Prostate gland (tissue), 2 donors: ENCODE measurements at regions not wholly inside any gene's neighbourhood (a gene's known extent, or its start where the extent isn't known, plus 50 kb on each side); places are given as distances from the start of the nearest gene placed in this dataset.

ENCODE experiments used
- DNase-seq: peaks from one replicate; pipeline ENCODE4 v3.0.0-alpha.2; 2019; ENCODE audit warnings: low spot score
- H3K27ac ChIP-seq, 2 donors: fragments of 200-600 bp; sonication (generic); 2 replicates each; pipeline ENCODE4 v1.5.1; 2017 to 2019
- H3K27me3 ChIP-seq: fragments of 200-600 bp; sonication (generic); replicated peaks from 2 replicates; pipeline ENCODE4 v1.5.1; 2019; ENCODE audit not compliant: insufficient read depth
- H3K36me3 ChIP-seq, 2 donors: fragments of 200-600 bp; sonication (generic); 1 replicate in 1 of 2; 2 replicates in 1 of 2; pipeline versions ENCODE4 v1.5.1 to v1.8.1; 2017 to 2019
- H3K4me1 ChIP-seq: fragments of 200-600 bp; sonication (generic); replicated peaks from 2 replicates; pipeline ENCODE4 v1.5.1; 2019
- H3K4me3 ChIP-seq, 2 donors: fragments of 200-600 bp; sonication (generic); 2 replicates each; pipeline ENCODE4 v1.5.1; 2017 to 2019
- H3K9me3 ChIP-seq: fragments of 200-600 bp; sonication (generic); 2 replicates; pipeline ENCODE4 v1.5.1; 2017
- POLR2A ChIP-seq: fragments of 450-650 bp; IDR thresholded peaks from one replicate; pipeline ENCODE4 v1.6.1; 2016; ENCODE audit warnings: antibody characterized with exemption, mild to moderate bottlenecking
- POLR2AphosphoS5 ChIP-seq: sonication (generic); formaldehyde crosslinking; IDR thresholded peaks from one replicate; pipeline ENCODE4 v1.6.1; 2017; ENCODE audit warnings: antibody characterized with exemption
- WGBS: methylation state at CpG from one replicate; pipeline ENCODE4 v1.1.5; 2018; 5-methylcytosine and 5-hydroxymethylcytosine counted together
- intact Hi-C: fragments of 100-400 bp; cut with DNase I; formaldehyde crosslinking; loops from one replicate; pipeline ENCODE4 v1.14.2; 2022
- TF ChIP-seq, protein P1 (sequence below), 4 experiments: fragments of 200-600 bp in 2 of 4; fragments of 450-650 bp in 2 of 4; sonication (generic) in 2 of 4; IDR thresholded peaks; 1 replicate in 3 of 4; 2 replicates in 1 of 4; pipeline ENCODE4 v1.5.1; 2016 to 2019; ENCODE audit warnings: antibody characterized with exemption in 4 of 4, mild to moderate bottlenecking in 2 of 4, moderate library complexity in 2 of 4

DNA sequence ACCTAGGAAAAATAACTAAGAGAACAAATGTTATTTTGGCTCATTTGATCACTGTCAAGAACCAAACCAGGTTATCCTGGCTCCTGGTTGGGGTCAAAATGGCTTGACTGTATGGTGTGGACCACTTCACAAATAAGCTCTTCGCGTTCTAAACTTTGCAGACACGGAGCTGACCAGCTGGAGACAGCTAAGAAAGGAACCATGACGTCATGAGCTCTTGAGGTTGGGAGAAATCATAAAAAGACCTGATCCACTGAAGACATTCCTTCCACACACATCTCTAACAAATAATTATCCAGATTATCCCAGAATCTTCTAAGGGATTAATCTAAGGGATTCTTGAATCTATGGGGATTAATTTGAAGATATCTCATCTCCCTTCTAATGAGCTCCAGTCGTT lies 321.5 kb upstream of the IGF1R start:
- TF ChIP-seq, protein P1, sequence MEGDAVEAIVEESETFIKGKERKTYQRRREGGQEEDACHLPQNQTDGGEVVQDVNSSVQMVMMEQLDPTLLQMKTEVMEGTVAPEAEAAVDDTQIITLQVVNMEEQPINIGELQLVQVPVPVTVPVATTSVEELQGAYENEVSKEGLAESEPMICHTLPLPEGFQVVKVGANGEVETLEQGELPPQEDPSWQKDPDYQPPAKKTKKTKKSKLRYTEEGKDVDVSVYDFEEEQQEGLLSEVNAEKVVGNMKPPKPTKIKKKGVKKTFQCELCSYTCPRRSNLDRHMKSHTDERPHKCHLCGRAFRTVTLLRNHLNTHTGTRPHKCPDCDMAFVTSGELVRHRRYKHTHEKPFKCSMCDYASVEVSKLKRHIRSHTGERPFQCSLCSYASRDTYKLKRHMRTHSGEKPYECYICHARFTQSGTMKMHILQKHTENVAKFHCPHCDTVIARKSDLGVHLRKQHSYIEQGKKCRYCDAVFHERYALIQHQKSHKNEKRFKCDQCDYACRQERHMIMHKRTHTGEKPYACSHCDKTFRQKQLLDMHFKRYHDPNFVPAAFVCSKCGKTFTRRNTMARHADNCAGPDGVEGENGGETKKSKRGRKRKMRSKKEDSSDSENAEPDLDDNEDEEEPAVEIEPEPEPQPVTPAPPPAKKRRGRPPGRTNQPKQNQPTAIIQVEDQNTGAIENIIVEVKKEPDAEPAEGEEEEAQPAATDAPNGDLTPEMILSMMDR (IDR thresholded peaks at IDR 0.05), result no peak
- TF ChIP-seq POLR2A (no peak), POLR2AphosphoS5 (no peak)
- 64% methylated on average over 5 of the region's 5 CpGs for WGBS
- Histone ChIP-seq H3K27ac (no peak overlapping the region), H3K9me3 (no peaks in the 10 kb centered on the region), H3K36me3 (no peaks in the 10 kb centered on the region), H3K27me3 (no peaks in the 10 kb centered on the region), H3K4me3 (no peak overlapping the region), H3K4me1 (no peaks in the 10 kb centered on the region)
- DNase-seq, result no peak
- intact Hi-C loops, result no loop called here

DNA sequence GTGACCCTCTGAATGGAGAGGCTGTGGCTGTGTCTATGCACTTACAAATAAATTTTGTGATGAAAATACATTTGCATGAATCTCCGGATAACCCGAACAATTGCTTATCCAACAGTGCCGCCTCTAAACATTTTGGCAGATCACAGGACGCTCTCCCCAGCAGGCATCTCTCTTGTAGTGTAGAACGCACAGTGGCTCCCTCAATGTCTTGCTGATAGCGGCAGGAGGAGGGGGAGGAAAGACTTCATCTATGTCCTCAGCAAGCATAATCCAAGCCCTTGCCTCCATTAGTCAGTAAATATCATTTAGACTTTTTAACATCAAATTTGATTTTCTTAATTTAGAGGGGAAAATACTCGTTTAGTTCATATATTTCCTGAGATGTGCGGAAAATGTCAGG lies 318.1 kb upstream of the IGF1R start:
- TF ChIP-seq POLR2AphosphoS5 (no peak), POLR2A (no peak)
- TF ChIP-seq, protein P1 (IDR thresholded peaks at IDR 0.05), result no peak
- Histone ChIP-seq H3K9me3 (no peaks in the 10 kb centered on the region), H3K27ac (no peak overlapping the region), H3K4me1 (no peaks in the 10 kb centered on the region), H3K27me3 (no peaks in the 10 kb centered on the region), H3K4me3 (no peak overlapping the region), H3K36me3 (no peaks in the 10 kb centered on the region)
- intact Hi-C loops, result no loop called here
- no peak for DNase-seq
- WGBS, result 80% methylated on average over 8 of the region's 8 CpGs

DNA sequence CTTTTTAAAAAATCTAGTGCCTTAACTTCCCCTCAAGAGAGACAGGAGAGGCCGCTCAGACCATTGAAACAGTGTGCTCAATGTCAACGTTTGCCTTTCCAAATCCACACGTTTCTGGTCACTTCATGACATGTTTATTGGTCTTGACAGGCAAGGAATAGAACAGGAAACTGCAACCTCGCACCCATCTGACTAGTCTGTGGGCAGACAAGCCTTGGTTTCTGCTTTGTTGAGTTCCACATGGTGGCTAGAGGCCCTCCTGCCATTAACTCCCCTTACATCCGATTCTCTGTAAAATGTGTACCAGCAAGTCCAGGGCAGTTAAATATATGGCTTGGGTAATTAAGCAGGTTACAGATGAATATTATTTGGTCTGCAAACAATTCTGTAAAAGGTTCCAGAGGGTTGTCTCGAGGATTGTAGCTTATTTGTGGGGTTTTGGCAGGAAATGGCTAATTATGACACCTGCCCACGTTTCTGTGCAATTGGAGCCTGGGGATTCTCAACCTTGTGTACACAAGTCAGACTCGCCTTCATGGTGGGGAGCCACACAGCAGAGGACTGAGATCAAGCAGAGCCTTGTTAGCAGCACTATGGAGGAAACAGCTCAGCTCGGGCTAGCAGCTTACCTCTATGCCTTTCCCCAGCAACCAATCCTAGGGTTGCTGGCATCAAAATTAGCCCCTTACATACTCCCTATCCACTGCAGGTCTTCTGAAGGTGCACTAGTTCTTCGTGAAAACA lies 317.5 kb upstream of the IGF1R start:
- intact Hi-C loops, result no loop called here
- Histone ChIP-seq H3K36me3 (no peaks in the 10 kb centered on the region), H3K27me3 (no peaks in the 10 kb centered on the region), H3K9me3 (no peaks in the 10 kb centered on the region), H3K27ac (no peak overlapping the region), H3K4me3 (no peak overlapping the region), H3K4me1 (no peaks in the 10 kb centered on the region)
- 42% methylated on average over 10 of the region's 10 CpGs for WGBS
- no peak for TF ChIP-seq POLR2A
- TF ChIP-seq, protein P1 (IDR thresholded peaks at IDR 0.05), result no peak
- TF ChIP-seq POLR2AphosphoS5, result no peak
- no peak for DNase-seq

DNA sequence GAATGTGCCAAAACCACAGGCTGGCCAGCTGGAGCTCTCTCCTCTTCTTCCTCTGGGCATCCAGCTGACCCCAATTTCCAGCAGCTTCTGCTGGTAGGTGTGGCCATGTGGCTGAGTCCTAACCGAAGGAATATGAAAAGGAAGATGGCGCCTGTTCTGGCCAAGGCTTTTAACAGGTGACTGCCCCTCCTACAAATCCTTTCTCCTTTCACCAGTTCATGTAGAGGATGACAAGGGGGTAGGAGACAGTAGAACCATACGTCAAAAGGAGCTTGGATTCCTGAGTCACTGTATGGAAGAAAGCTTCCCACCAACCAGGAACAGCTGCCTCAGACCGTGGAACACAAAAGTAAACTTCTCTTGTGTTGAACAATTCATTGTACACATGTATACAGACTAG lies 316.7 kb upstream of the IGF1R start:
- no peak overlapping the region for H3K27ac ChIP-seq
- no peak for DNase-seq
- no peaks in the 10 kb centered on the region for H3K36me3 ChIP-seq
- no peaks in the 10 kb centered on the region for H3K9me3 ChIP-seq
- no peaks in the 10 kb centered on the region for H3K4me1 ChIP-seq
- no peaks in the 10 kb centered on the region for H3K27me3 ChIP-seq
- TF ChIP-seq POLR2AphosphoS5, result no peak
- TF ChIP-seq POLR2A, result no peak
- TF ChIP-seq, protein P1 (IDR thresholded peaks at IDR 0.05), result no peak
- WGBS, result 96% methylated on average over 4 of the region's 4 CpGs
- H3K4me3 ChIP-seq, result no peak overlapping the region
- intact Hi-C loops, result no loop called here

DNA sequence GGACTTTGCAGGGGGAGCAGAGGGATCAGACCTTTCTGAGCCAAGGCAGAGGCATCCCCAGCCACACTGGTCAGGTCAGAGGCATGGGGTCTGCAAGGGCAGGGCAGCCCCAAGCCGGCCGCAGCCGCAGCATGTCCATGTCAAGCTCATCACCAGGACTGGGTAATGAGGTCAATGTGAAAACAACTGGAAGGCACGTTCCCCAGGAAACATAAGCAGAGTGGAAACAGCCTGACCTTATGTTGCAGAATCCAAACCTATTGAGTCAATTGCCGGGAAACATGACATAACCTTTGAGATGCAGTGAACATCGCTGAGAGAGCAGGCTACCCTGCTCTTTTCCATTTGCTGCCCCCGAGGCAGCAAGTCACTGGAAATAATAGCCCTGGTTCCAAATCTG lies 315.1 kb upstream of the IGF1R start:
- H3K9me3 ChIP-seq, result no peaks in the 10 kb centered on the region
- intact Hi-C loops, result no loop called here
- TF ChIP-seq, protein P1 (IDR thresholded peaks at IDR 0.05), result no peak
- TF ChIP-seq POLR2AphosphoS5 (no peak), POLR2A (no peak)
- no peak overlapping the region for H3K4me3 ChIP-seq
- DNase-seq, result no peak
- H3K36me3 ChIP-seq, result no peaks in the 10 kb centered on the region
- WGBS, result 86% methylated on average over 7 of the region's 7 CpGs
- H3K27me3 ChIP-seq, result no peaks in the 10 kb centered on the region
- H3K4me1 ChIP-seq, result no peaks in the 10 kb centered on the region
- no peak overlapping the region for H3K27ac ChIP-seq
